Left colon (tissue), 2 donors: ENCODE measurements at regions not wholly inside any gene's neighbourhood (a gene's known extent, or its start where the extent isn't known, plus 50 kb on each side); places are given as distances from the start of the nearest gene placed in this dataset.
"Not testable (repeated sequence)": the region's sequence is repeated elsewhere in the genome, so short reads cannot be mapped to it uniquely, and the experiment has no call there.

Experiments
- ATAC-seq: fragments of 200-7000 bp; cut with Tn5 transposase; one replicate; pipeline ENCODE4 v1.9.1; 2020; ENCODE audit warnings: mild to moderate bottlenecking, moderate library complexity
- DNase-seq, 2 donors: peaks; one replicate each; pipeline ENCODE4 v3.0.0-alpha.2; 2020
- intact Hi-C, 2 donors: fragments of 100-400 bp; cut with DNase I in 1 of 2; cut with micrococcal nuclease in 1 of 2; formaldehyde crosslinking; loops; one replicate each; pipeline versions ENCODE4 v1.11.2 to v1.14.0; 2022; cut with DNase I, micrococcal nuclease
- donor health status: DM: no; HTN: no; CAD: no.
- donor health status: DM: yes; HTN: yes; CAD: no.

GRCh38 chr18:10148189-10148929, 234.5 kb downstream of the VAPA start:
- no peak for ATAC-seq
- intact Hi-C loops = no loop called here

DNA sequence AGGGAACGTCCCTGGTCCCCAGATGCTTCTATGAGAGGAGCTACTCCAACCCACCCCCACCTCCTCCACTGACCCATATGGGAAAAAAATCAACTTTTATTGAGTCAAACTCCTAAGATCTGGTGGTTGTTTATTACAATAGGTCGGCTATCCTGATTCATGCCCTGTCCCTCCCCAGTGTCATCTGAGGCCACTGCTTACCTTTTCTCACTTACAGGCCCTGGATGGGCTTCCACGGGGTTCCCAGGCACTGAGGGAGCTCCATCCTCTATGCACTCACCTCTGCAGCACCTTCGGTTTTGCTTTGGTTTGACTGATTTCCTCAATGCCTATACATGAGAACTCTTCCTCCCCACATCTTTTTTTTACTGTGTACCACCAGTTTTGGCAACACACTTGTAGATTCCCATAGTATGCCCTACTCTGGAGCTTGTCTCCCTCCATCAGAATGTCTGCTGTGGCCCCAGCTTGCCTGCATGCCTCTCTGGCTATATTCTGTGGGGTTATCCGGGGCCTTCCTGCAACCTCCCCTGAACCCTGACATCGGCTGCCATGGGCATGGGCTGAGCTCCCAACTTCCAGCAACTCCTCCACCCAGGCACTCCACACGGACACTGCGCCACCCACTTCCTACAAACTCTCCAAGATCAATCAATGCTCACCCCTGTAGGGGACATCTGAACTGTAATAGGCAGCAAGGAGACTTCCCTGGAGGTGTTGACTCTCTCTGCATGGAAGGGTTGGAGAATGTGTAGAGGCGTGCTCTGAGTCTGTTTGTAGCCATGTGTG, 236.1 kb downstream of the VAPA start:
- no peak for ATAC-seq
- intact Hi-C loops = no loop called here
- no peak for DNase-seq

More at GRCh38 chr18:10148189-10148929, 234.5 kb downstream of the VAPA start:
- DNase-seq = no peak

GRCh38 chr18:10150576-10150975, 236.8 kb downstream of the VAPA start:
- intact Hi-C loops, DNase-seq, ATAC-seq: not testable (repeated sequence)

GRCh38 chr18:10152475-10152874, 238.7 kb downstream of the VAPA start:
- DNase-seq (no peak), ATAC-seq (no peak)
- intact Hi-C loops = no loop called here

- DNase-seq (no peak), ATAC-seq (no peak)
- intact Hi-C loops = no loop called here
Measured at GRCh38 chr18:10153924-10154752, 240.3 kb downstream of the VAPA start.

GRCh38 chr18:10157706-10158105, 243.9 kb downstream of the VAPA start:
- DNase-seq (no peak), ATAC-seq (no peak)
- intact Hi-C loops = no loop called here

GRCh38 chr18:10160251-10160650, 246.4 kb downstream of the VAPA start:
- ATAC-seq (no peak), DNase-seq (no peak)
- intact Hi-C loops = no loop called here

DNA sequence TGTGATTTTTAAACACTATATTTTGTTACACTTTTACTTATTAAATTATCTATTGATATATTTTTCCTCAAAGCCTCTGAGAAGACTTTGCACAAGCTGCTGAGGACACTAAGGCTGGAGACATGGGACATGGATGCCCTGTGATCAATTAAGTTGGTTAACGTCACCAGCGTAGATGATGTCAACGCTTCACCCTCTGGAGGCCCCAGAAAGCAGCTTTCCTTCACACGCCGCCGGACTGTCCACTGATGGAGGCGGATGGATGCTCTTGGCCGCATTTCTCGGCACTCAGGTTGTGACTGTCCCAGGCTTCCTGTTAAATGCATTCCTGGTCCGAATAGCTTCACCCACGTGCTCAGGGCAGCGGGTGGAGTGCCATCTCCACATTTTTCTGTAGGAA, 247.5 kb downstream of the VAPA start:
- intact Hi-C loops = no loop called here
- ATAC-seq (no peak), DNase-seq (no peak)

DNA sequence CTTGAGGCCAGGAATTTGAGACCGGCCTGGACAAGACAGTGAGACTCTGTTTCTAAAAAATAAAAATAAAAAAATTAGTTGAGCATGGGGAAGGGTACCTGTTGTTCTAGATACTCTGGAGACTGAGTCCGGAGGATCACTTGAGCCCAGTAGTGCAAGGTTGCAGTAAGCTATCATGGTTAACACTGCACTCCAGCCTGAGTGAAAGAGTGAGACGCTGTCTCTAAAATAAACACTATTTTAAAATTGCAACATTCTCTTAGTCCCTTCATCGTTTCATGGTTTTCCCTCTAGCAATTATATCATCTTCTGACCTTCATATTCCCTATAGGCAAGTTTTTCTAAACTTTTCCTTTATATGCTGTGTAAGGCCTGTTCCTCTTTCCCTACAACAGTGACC, 248.5 kb downstream of the VAPA start:
- intact Hi-C loops = no loop called here
- DNase-seq (no peak), ATAC-seq (no peak)

DNA sequence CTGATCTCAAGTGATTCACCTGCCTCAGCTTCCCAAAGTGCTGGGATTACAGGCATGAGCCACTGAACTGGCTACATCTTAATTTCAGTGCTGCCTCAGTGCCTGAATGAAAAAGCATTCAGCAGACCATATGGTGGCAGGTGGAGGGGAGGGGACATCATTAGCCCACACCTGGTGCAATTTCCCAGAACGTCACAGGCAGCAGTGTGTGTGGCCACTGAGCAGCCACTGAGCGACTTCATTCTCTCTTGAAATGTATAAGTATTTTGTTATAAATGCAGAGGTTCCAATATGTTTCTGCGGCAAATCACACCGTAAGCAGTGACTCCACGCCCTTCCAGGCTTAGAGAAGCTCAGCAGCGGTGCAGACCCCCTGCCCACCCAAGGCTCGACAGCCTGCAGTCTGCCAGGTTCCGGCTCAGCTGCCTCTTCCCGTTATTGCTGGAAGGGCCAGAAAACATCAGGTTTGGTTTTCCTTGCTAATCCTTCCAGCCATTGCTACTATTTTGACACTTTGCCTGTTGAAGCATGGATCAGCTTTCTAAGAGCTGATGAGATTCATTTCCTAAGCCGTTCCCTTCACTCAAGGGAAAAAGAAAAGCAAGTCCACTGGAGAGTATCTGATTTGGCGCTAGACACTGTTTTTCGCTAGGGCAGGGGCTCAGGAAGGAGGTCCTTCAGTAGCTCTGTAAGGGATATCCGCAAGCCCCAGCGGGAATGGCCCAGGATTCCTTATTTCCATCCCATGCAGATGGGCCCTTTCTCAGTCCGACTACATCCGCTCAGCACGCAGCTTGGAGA, 250.7 kb downstream of the VAPA start:
- intact Hi-C loops = no loop called here
- ATAC-seq (no peak), DNase-seq (no peak)

GRCh38 chr18:10166164-10166807, 252.5 kb downstream of the VAPA start:
- DNase-seq = no peak
- intact Hi-C loops = no loop called here
- no peak for ATAC-seq

GRCh38 chr18:10167759-10168158, 253.9 kb downstream of the VAPA start:
- intact Hi-C loops = no loop called here
- DNase-seq (no peak), ATAC-seq (no peak)

DNA sequence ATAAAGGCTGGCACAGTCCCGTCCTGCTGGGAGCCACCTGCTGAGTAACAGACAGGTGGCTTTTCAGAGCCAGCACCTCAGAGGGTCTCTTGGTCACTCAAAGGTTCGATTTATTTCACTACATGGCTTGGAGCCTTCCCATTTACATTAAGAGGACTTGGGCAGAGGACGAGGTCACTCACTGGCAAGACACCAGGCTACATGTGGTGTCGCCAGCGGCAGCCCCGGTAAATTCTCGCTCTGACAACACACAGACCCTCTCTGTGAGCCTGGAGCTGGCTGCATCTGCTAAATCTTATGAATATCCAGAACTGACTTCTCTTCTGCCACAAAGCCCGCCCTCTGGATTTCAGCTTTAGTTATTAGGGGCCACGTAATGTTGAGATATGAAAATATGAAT, 254.7 kb downstream of the VAPA start:
- no peak for DNase-seq
- intact Hi-C loops = no loop called here
- no peak for ATAC-seq

GRCh38 chr18:10169064-10169562, 255.3 kb downstream of the VAPA start:
- ATAC-seq = no peak
- intact Hi-C loops = no loop called here
- no peak for DNase-seq

DNA sequence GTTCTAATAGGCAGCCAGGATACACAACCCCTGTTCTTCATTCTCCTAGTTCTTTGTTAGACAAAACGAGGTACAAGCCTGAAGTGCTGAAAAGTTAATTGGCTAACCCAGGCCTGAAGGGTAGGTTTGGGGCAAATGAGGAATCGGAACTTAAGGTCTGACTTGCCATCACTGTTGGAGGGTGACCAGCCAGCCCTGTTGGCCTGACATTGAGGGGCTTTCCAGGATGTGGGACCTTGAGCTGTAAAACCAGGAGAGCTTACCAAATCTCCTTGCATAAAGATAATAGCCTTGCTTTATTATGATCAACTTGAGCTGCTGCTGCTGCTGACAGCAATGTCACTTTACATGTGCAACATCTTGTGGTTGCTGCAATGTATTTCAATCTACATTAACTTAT, 256.0 kb downstream of the VAPA start:
- DNase-seq = no peak
- no peak for ATAC-seq
- intact Hi-C loops = no loop called here

DNA sequence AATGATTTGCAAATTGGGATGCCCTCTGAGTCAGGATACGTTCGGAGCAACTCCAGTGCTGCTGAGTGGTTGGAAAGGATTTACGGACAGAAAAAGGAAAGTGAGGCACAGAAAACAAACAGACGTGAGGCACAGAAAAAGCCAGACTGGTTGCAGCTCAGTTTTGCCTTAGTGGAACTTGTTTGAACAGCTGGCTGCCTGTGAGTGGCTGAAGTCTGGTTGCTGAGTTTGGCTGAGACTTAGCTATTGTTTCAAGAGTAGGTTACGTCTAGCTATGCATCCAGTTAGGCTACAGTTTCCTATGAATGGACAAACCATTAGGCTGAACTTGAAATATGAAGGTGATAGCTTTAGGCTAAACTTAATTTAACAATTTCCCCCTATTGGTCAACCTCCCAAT, 256.6 kb downstream of the VAPA start:
- DNase-seq (no peak), ATAC-seq (no peak)
- intact Hi-C loops = no loop called here

DNA sequence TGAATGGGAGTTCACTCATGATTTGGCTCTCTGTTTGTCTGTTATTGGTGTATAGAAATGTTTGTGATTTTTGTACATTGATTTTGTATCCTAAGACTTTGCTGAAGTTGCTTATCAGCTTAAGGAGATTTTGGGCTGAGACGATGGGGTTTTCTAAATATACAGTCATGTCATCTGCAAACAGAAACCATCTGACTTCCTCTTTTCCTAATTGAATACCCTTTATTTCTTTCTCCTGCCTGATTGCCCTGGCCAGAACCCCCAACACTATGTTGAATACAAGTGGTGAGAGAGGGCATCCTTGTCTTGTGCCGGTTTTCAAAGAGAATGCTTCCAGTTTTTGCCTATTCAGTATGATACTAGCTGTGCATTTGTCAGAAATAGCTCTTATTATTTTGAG, 261.5 kb downstream of the VAPA start:
- intact Hi-C loops, DNase-seq, ATAC-seq: not testable (repeated sequence)

DNA sequence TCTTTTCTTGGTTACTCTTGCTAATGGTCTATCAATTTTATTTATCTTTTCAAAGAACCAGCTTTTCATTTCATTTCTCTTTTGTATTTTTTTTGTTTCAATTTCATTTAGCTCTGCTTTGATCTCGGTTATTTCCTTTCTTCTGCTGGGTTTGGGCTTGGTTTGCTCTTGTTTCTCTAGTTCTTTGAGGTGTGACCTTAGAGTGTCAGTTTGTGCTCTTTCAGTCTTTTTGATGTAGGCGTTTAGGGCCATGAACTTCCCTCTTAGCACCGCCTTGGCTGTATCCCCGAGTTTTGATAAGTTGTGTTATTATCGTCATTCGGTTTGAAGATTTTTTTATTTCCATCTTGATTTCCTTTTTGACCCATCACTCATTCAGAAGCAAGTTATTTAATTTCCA, 265.5 kb downstream of the VAPA start:
- ATAC-seq, DNase-seq, intact Hi-C loops: not testable (repeated sequence)
